IMR-90 (cell line): ENCODE measurements at regions not wholly inside any gene's neighbourhood (a gene's known extent, or its start where the extent isn't known, plus 50 kb on each side); places are given as distances from the start of the nearest gene placed in this dataset.

Source experiments
- ATAC-seq: fragments of 200-7000 bp; cut with Tn5 transposase; 2 replicates; pipeline ENCODE4 v1.9.1; 2020; ENCODE audit warnings: low read depth, mild to moderate bottlenecking, moderate library complexity
- BruUV-seq: library from RNA; stranded (reverse); fragments of 400-500 nt; replicated peaks from 2 replicates; lab custom pipeline; 2021; lab: Mats Ljungman, UMichigan
- CTCF ChIA-PET: fragments of 300-600 bp; formaldehyde crosslinking; extraction: SDS; loops from one replicate; lab custom pipeline; 2021; ENCODE audit warnings: antibody characterized with exemption; lab: Yijun Ruan, JAX
- POLR2A ChIA-PET: fragments of 300-600 bp; sonication (Branson Sonifier 250); formaldehyde crosslinking; loops from one replicate; lab custom pipeline; 2022; ENCODE audit warnings: antibody characterized with exemption; ENCODE audit not compliant: unreplicated experiment; lab: Charles Lee
- DNase-seq: peaks from one replicate; pipeline ENCODE4 v3.0.0; 2013
- H2AFZ ChIP-seq: replicated peaks from 2 replicates; pipeline ENCODE3; 2013; ENCODE audit warnings: low read length, mild to moderate bottlenecking; ENCODE audit not compliant: poor library complexity
- H2AK5ac ChIP-seq: 2 replicates; pipeline ENCODE4 v1.6.1; 2013; ENCODE audit warnings: low read depth, low read length, inconsistent platforms
- H2AK9ac ChIP-seq: replicated peaks from 2 replicates; pipeline ENCODE3; 2013; ENCODE audit warnings: mild to moderate bottlenecking, low read depth, low read length, moderate library complexity; ENCODE audit not compliant: poor library complexity
- H2BK120ac ChIP-seq: 2 replicates; pipeline ENCODE4 v1.6.1; 2013; ENCODE audit warnings: low read depth, low read length, inconsistent platforms
- H2BK15ac ChIP-seq: 3 replicates; pipeline ENCODE4 v1.6.1; 2013; ENCODE audit warnings: low read depth, low read length, inconsistent platforms
- H2BK20ac ChIP-seq: 2 replicates; pipeline ENCODE4 v1.6.1; 2013; ENCODE audit warnings: low read depth, mild to moderate bottlenecking, inconsistent platforms, low read length, moderate library complexity
- H2BK5ac ChIP-seq: 2 replicates; pipeline ENCODE4 v1.6.1; 2013; ENCODE audit warnings: mild to moderate bottlenecking, low read depth, low read length, inconsistent platforms; ENCODE audit not compliant: poor library complexity, severe bottlenecking
- H3K14ac ChIP-seq: replicated peaks from 2 replicates; pipeline ENCODE4 v1.6.1; 2013; ENCODE audit warnings: low read depth, low read length, inconsistent platforms
- H3K18ac ChIP-seq: 2 replicates; pipeline ENCODE4 v1.6.1; 2013; ENCODE audit warnings: low read depth, low read length, control low read depth
- H3K23ac ChIP-seq: 2 replicates; pipeline ENCODE4 v1.6.1; 2013; ENCODE audit warnings: low read depth, low read length, inconsistent platforms
- H3K27ac ChIP-seq: 2 replicates; pipeline ENCODE4 v1.5.1; 2013; ENCODE audit warnings: mild to moderate bottlenecking, control low read depth, low read length; ENCODE audit not compliant: insufficient read depth
- H3K27me3 ChIP-seq: 2 replicates; pipeline ENCODE4 v1.6.1; 2013; ENCODE audit warnings: low read length; ENCODE audit not compliant: control insufficient read depth, insufficient read depth
- H3K36me3 ChIP-seq: 2 replicates; pipeline ENCODE4 v1.6.1; 2013; ENCODE audit warnings: low read length, mixed read lengths; ENCODE audit not compliant: control insufficient read depth, insufficient read depth
- H3K4ac ChIP-seq: 2 replicates; pipeline ENCODE4 v1.6.1; 2013; ENCODE audit warnings: low read depth, low read length, inconsistent platforms
- H3K4me1 ChIP-seq: 2 replicates; pipeline ENCODE4 v1.6.1; 2013; ENCODE audit warnings: low read length, mixed read lengths; ENCODE audit not compliant: control insufficient read depth, insufficient read depth
- H3K4me2 ChIP-seq: 2 replicates; pipeline ENCODE4 v1.6.1; 2013; ENCODE audit warnings: low read depth, mild to moderate bottlenecking, control low read depth, low read length, moderate library complexity
- H3K4me3 ChIP-seq: 2 replicates; pipeline ENCODE4 v1.5.1; 2013; ENCODE audit warnings: low read depth, mild to moderate bottlenecking, control low read depth, low read length, moderate library complexity; ENCODE audit not compliant: insufficient read depth
- H3K56ac ChIP-seq: 2 replicates; pipeline ENCODE4 v1.6.1; 2013; ENCODE audit warnings: low read length, inconsistent platforms; ENCODE audit not compliant: insufficient read depth; ENCODE audit errors: extremely low read depth
- H3K79me1 ChIP-seq, 2 experiments: 2 replicates each; pipeline ENCODE4 v1.6.1; 2013; ENCODE audit warnings: low read length in 2 of 2, inconsistent platforms in 1 of 2, low read depth in 1 of 2
- H3K9ac ChIP-seq: 2 replicates; pipeline ENCODE4 v1.6.1; 2013; ENCODE audit warnings: low read depth, low read length, control low read depth
- H3K9me1 ChIP-seq: 2 replicates; pipeline ENCODE4 v1.6.1; 2013; ENCODE audit warnings: low read length, inconsistent platforms; ENCODE audit not compliant: insufficient read depth
- H3K9me3 ChIP-seq: 2 replicates; pipeline ENCODE4 v1.6.1; 2013; ENCODE audit warnings: low read length; ENCODE audit not compliant: control insufficient read depth, insufficient read depth
- H4K20me1 ChIP-seq: 2 replicates; pipeline ENCODE4 v1.6.1; 2013; ENCODE audit warnings: low read length, inconsistent platforms; ENCODE audit not compliant: insufficient read depth
- H4K5ac ChIP-seq: 2 replicates; pipeline ENCODE4 v1.6.1; 2013; ENCODE audit warnings: mild to moderate bottlenecking, low read depth, low read length, control low read depth
- H4K8ac ChIP-seq, 2 experiments: 2 replicates each; pipeline ENCODE4 v1.6.1; 2013; ENCODE audit warnings: low read depth in 2 of 2, low read length in 2 of 2, control low read depth in 1 of 2, inconsistent platforms in 1 of 2
- H4K91ac ChIP-seq: 2 replicates; pipeline ENCODE4 v1.6.1; 2013; ENCODE audit warnings: low read depth, low read length, inconsistent platforms; ENCODE audit not compliant: insufficient read depth
- CEBPB ChIP-seq: IDR thresholded peaks from 2 replicates; pipeline ENCODE4 v1.6.1; 2012; ENCODE audit warnings: low read depth, low read length, improper control_type of control experiment
- CTCF ChIP-seq: conservative IDR thresholded peaks from 2 replicates; pipeline ENCODE4 v1.5.1; 2012; ENCODE audit warnings: mild to moderate bottlenecking, low read depth, low read length, improper control_type of control experiment
- ELK1 ChIP-seq: fragments of 150-350 bp; IDR thresholded peaks from 2 replicates; pipeline ENCODE4 v1.6.1; 2016; ENCODE audit warnings: low read depth, mild to moderate bottlenecking, low read length, moderate library complexity, borderline replicate concordance
- NFE2L2 ChIP-seq: fragments of 150-350 bp; IDR thresholded peaks from 2 replicates; pipeline ENCODE4 v1.6.1; 2016; ENCODE audit warnings: low read depth, mild to moderate bottlenecking, low read length
- RCOR1 ChIP-seq: IDR thresholded peaks from 2 replicates; pipeline ENCODE4 v1.6.1; 2012; ENCODE audit warnings: mild to moderate bottlenecking, low read length, improper control_type of control experiment; ENCODE audit not compliant: insufficient replicate concordance
- USF2 ChIP-seq: fragments of 150-350 bp; IDR thresholded peaks from 2 replicates; pipeline ENCODE4 v1.6.1; 2017; ENCODE audit warnings: mild to moderate bottlenecking, antibody characterized with exemption, low read length, low read depth
- WGBS, 2 experiments: methylation state at CpG; one replicate each; pipeline versions ENCODE4 v1.1.5 to v1.1.7; 2013; ENCODE audit warnings: missing lambda C conversion rate in 2 of 2; ENCODE audit not compliant: insufficient read length in 1 of 2; ENCODE audit errors: extremely low coverage in 2 of 2; 5-methylcytosine and 5-hydroxymethylcytosine counted together
- dilution Hi-C: fragments of 300-500 bp; cut with HindIII; formaldehyde crosslinking; loops from one replicate; pipeline ENCODE4 v1.14.3; 2018; ENCODE audit warnings: low sequenced_read_pairs; ENCODE audit not compliant: unreplicated experiment
- in situ Hi-C: fragments of 300-500 bp; cut with MboI; formaldehyde crosslinking; loops from 3 replicates; pipeline ENCODE4 v1.14.3; 2019; ENCODE audit warnings: low sequenced_read_pairs, inconsistent platforms, mixed read lengths
- intact Hi-C: fragments of 100-400 bp; cut with micrococcal nuclease; formaldehyde crosslinking; loops from 2 replicates; pipeline ENCODE4 v1.10.0; 2022

GRCh38 chr17:13154930-13155329, 137.1 kb upstream of the ELAC2 start:
- H4K5ac ChIP-seq, result no peak overlapping the region
- H4K8ac ChIP-seq, result no peak overlapping the region
- dilution Hi-C loops, result no loop called here
- no TSS peak for BruUV-seq
- H3K36me3 ChIP-seq, result no peaks in the 10 kb centered on the region
- H3K4me1 ChIP-seq, result no peaks in the 10 kb centered on the region; the same call in 1 of the 2 replicates
- H2AFZ ChIP-seq, result no peak overlapping the region
- DNase-seq, result no peak
- no peak overlapping the region for H3K4ac ChIP-seq
- no peak overlapping the region for H2BK5ac ChIP-seq
- ATAC-seq, result no peak
- H3K4me2 ChIP-seq, result no peak overlapping the region
- H3K4me3 ChIP-seq, result no peak overlapping the region
- no peak overlapping the region for H3K9ac ChIP-seq
- no peak overlapping the region for H3K14ac ChIP-seq
- no peak overlapping the region for H2AK9ac ChIP-seq
- no peak overlapping the region for H4K91ac ChIP-seq
- H2BK20ac ChIP-seq, result no peak overlapping the region
- no peaks in the 10 kb centered on the region for H3K79me1 ChIP-seq
- no peaks in the 10 kb centered on the region for H3K27me3 ChIP-seq
- no peak for TF ChIP-seq RCOR1
- TF ChIP-seq CEBPB, result no peak
- TF ChIP-seq USF2, result no peak
- no peak for TF ChIP-seq NFE2L2
- no peak for TF ChIP-seq ELK1
- no peak for TF ChIP-seq CTCF
- intact Hi-C loops, result no loop called here
- H2AK5ac ChIP-seq, result no peak overlapping the region
- no peaks in the 10 kb centered on the region for H4K20me1 ChIP-seq
- H3K9me1 ChIP-seq, result no peaks in the 10 kb centered on the region
- H2BK15ac ChIP-seq, result no peak overlapping the region
- no peak overlapping the region for H3K27ac ChIP-seq
- in situ Hi-C loops, result no loop called here
- no peak overlapping the region for H3K56ac ChIP-seq
- H3K23ac ChIP-seq, result no peak overlapping the region
- no peaks in the 10 kb centered on the region for H3K9me3 ChIP-seq
- CTCF ChIA-PET, result no interaction called here
- POLR2A ChIA-PET, result no interaction called here
- no CpG with 5 or more reads among the region's 4 CpGs for WGBS, 2 experiments
- no peak overlapping the region for H3K18ac ChIP-seq
- no peak overlapping the region for H2BK120ac ChIP-seq
